WTC11 (cell line): ENCODE measurements at regions not wholly inside any gene's neighbourhood (a gene's known extent, or its start where the extent isn't known, plus 50 kb on each side); places are given as distances from the start of the nearest gene placed in this dataset.

Source experiments
- ATAC-seq: fragments of 200-7000 bp; cut with Tn5 transposase; 2 replicates; pipeline ENCODE4 v1.10.0; 2021; ENCODE audit warnings: mild to moderate bottlenecking, moderate library complexity
- CTCF ChIA-PET: fragments of 300-600 bp; sonication (Branson Sonifier 250); formaldehyde crosslinking; loops from one replicate; lab custom pipeline; 2021; ENCODE audit warnings: antibody characterized with exemption; lab: Charles Lee
- POLR2A ChIA-PET: fragments of 350-600 bp; sonication (Branson Sonifier 250); formaldehyde crosslinking; loops from one replicate; lab custom pipeline; 2021; ENCODE audit warnings: antibody characterized with exemption; lab: Charles Lee
- DNase-seq: peaks from one replicate; pipeline ENCODE4 v3.0.0; 2021; ENCODE audit warnings: low spot score
- H3K27ac Mint-ChIP-seq: 2 replicates; pipeline ENCODE4 v1.8.0; 2021; ENCODE audit warnings: mixed read lengths
- H3K27me3 Mint-ChIP-seq: 2 replicates; pipeline ENCODE4 v1.8.0; 2021; ENCODE audit warnings: low read depth, mild to moderate bottlenecking, moderate library complexity, mixed read lengths
- H3K36me3 Mint-ChIP-seq: 2 replicates; pipeline ENCODE4 v1.8.0; 2021; ENCODE audit warnings: mixed read lengths
- H3K4me1 Mint-ChIP-seq: 2 replicates; pipeline ENCODE4 v1.8.0; 2022; ENCODE audit warnings: mixed read lengths
- H3K4me3 Mint-ChIP-seq: 2 replicates; pipeline ENCODE4 v1.8.0; 2021; ENCODE audit warnings: mild to moderate bottlenecking, moderate library complexity, mixed read lengths
- H3K9me3 Mint-ChIP-seq: 2 replicates; pipeline ENCODE4 v1.8.0; 2021; ENCODE audit warnings: mixed read lengths
- CBFB ChIP-seq: sonication (generic); formaldehyde crosslinking; IDR thresholded peaks from 2 replicates; pipeline ENCODE4 v1.8.1; 2022; ENCODE audit warnings: mild to moderate bottlenecking, low read depth, missing genetic modification reagents
- EMX1 ChIP-seq: fragments of 250-450 bp; sonication (Bioruptor Pico); IDR thresholded peaks from 2 replicates; pipeline ENCODE4 v1.8.0; 2021; ENCODE audit warnings: mild to moderate bottlenecking
- KAT7 ChIP-seq: sonication (generic); formaldehyde crosslinking; IDR thresholded peaks from 2 replicates; pipeline ENCODE4 v1.8.1; 2023; ENCODE audit warnings: missing genetic modification reagents, mild to moderate bottlenecking, borderline replicate concordance
- MYBL2 ChIP-seq: sonication (generic); formaldehyde crosslinking; IDR thresholded peaks from 2 replicates; pipeline ENCODE4 v1.8.1; 2023; ENCODE audit warnings: mild to moderate bottlenecking, moderate library complexity, missing genetic modification reagents
- NFE2L1 ChIP-seq: sonication (generic); formaldehyde crosslinking; IDR thresholded peaks from 2 replicates; pipeline ENCODE4 v1.8.1; 2023; ENCODE audit warnings: missing genetic modification reagents
- OVOL2 ChIP-seq: fragments of 250-450 bp; sonication (Bioruptor Pico); IDR thresholded peaks from 2 replicates; pipeline ENCODE4 v1.9.0; 2021; ENCODE audit warnings: mild to moderate bottlenecking, borderline replicate concordance
- RELA ChIP-seq: sonication (generic); formaldehyde crosslinking; IDR thresholded peaks from 2 replicates; pipeline ENCODE4 v1.8.1; 2022; ENCODE audit warnings: missing genetic modification reagents, mild to moderate bottlenecking, borderline replicate concordance
- RORB ChIP-seq: fragments of 250-450 bp; sonication (Bioruptor Pico); IDR thresholded peaks from 2 replicates; pipeline ENCODE4 v1.9.0; 2021; ENCODE audit warnings: mild to moderate bottlenecking
- TF ChIP-seq, protein P1 (sequence below): fragments of 250-450 bp; sonication (Bioruptor Pico); IDR thresholded peaks from 2 replicates; pipeline ENCODE4 v1.9.0; 2021; ENCODE audit warnings: mild to moderate bottlenecking, borderline replicate concordance
- TF ChIP-seq, protein P2 (sequence below): sonication (generic); formaldehyde crosslinking; IDR thresholded peaks from 2 replicates; pipeline ENCODE4 v1.8.0; 2023; ENCODE audit warnings: missing genetic modification reagents
- TF ChIP-seq, protein P3 (sequence below): sonication (generic); formaldehyde crosslinking; IDR thresholded peaks from 2 replicates; pipeline ENCODE4 v1.8.1; 2022; ENCODE audit warnings: mild to moderate bottlenecking, missing genetic modification reagents, moderate library complexity, borderline replicate concordance
- TF ChIP-seq, protein P4 (sequence below): fragments of 250-450 bp; sonication (Bioruptor Pico); IDR thresholded peaks from 2 replicates; pipeline ENCODE4 v1.8.0; 2021; ENCODE audit warnings: mild to moderate bottlenecking
- TF ChIP-seq, protein P5 (sequence below): sonication (generic); formaldehyde crosslinking; conservative IDR thresholded peaks from 2 replicates; pipeline ENCODE4 v1.8.1; 2022; ENCODE audit warnings: mild to moderate bottlenecking, missing genetic modification reagents
- TF ChIP-seq, protein P6 (sequence below): sonication (generic); formaldehyde crosslinking; IDR thresholded peaks from 2 replicates; pipeline ENCODE4 v1.8.1; 2023; ENCODE audit warnings: mild to moderate bottlenecking, missing genetic modification reagents
- TF ChIP-seq, protein P7 (sequence below): sonication (generic); formaldehyde crosslinking; IDR thresholded peaks from 2 replicates; pipeline ENCODE4 v1.8.0; 2023; ENCODE audit warnings: mild to moderate bottlenecking, missing genetic modification reagents
- TF ChIP-seq, protein P8 (sequence below): sonication (generic); formaldehyde crosslinking; IDR thresholded peaks from 2 replicates; pipeline ENCODE4 v1.8.0; 2022; ENCODE audit warnings: mild to moderate bottlenecking, missing genetic modification reagents
- TF ChIP-seq, protein P9 (sequence below): sonication (generic); formaldehyde crosslinking; IDR thresholded peaks from 2 replicates; pipeline ENCODE4 v1.8.1; 2022; ENCODE audit warnings: mild to moderate bottlenecking, moderate library complexity, missing genetic modification reagents
- TF ChIP-seq, protein P10 (sequence below): fragments of 250-450 bp; sonication (Bioruptor Pico); IDR thresholded peaks from 2 replicates; pipeline ENCODE4 v1.9.0; 2021; ENCODE audit warnings: mild to moderate bottlenecking

DNA sequence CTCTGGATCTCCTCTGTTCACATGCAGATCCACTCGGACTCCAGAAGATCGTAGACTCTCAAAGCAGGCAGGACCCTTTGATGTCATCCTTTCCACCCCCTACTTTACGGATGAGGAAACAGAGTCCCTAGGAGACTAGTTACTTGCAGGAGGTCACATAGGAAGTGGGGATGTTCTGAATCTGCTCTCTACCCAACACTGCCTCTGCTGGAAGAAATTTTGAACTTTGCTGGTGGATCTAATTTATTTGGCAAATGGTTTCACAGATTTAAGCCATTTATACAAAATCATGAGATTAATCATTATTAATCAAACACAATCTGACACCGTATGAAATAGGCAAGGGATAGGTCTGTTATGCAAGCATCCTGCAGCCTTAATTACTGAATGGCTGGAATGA lies 55.0 kb upstream of the USP47 start (continued):
- TF ChIP-seq, protein P1, sequence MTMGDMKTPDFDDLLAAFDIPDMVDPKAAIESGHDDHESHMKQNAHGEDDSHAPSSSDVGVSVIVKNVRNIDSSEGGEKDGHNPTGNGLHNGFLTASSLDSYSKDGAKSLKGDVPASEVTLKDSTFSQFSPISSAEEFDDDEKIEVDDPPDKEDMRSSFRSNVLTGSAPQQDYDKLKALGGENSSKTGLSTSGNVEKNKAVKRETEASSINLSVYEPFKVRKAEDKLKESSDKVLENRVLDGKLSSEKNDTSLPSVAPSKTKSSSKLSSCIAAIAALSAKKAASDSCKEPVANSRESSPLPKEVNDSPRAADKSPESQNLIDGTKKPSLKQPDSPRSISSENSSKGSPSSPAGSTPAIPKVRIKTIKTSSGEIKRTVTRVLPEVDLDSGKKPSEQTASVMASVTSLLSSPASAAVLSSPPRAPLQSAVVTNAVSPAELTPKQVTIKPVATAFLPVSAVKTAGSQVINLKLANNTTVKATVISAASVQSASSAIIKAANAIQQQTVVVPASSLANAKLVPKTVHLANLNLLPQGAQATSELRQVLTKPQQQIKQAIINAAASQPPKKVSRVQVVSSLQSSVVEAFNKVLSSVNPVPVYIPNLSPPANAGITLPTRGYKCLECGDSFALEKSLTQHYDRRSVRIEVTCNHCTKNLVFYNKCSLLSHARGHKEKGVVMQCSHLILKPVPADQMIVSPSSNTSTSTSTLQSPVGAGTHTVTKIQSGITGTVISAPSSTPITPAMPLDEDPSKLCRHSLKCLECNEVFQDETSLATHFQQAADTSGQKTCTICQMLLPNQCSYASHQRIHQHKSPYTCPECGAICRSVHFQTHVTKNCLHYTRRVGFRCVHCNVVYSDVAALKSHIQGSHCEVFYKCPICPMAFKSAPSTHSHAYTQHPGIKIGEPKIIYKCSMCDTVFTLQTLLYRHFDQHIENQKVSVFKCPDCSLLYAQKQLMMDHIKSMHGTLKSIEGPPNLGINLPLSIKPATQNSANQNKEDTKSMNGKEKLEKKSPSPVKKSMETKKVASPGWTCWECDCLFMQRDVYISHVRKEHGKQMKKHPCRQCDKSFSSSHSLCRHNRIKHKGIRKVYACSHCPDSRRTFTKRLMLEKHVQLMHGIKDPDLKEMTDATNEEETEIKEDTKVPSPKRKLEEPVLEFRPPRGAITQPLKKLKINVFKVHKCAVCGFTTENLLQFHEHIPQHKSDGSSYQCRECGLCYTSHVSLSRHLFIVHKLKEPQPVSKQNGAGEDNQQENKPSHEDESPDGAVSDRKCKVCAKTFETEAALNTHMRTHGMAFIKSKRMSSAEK (CRISPR knock-in tag), result no peak
- TF ChIP-seq, protein P2, sequence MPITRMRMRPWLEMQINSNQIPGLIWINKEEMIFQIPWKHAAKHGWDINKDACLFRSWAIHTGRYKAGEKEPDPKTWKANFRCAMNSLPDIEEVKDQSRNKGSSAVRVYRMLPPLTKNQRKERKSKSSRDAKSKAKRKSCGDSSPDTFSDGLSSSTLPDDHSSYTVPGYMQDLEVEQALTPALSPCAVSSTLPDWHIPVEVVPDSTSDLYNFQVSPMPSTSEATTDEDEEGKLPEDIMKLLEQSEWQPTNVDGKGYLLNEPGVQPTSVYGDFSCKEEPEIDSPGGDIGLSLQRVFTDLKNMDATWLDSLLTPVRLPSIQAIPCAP (CRISPR knock-in tag), result no peak
- TF ChIP-seq CBFB (no peak), NFE2L1 (CRISPR knock-in tag) (no peak)
- TF ChIP-seq, protein P3, sequence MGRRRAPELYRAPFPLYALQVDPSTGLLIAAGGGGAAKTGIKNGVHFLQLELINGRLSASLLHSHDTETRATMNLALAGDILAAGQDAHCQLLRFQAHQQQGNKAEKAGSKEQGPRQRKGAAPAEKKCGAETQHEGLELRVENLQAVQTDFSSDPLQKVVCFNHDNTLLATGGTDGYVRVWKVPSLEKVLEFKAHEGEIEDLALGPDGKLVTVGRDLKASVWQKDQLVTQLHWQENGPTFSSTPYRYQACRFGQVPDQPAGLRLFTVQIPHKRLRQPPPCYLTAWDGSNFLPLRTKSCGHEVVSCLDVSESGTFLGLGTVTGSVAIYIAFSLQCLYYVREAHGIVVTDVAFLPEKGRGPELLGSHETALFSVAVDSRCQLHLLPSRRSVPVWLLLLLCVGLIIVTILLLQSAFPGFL (CRISPR knock-in tag), result no peak
- TF ChIP-seq, protein P4, sequence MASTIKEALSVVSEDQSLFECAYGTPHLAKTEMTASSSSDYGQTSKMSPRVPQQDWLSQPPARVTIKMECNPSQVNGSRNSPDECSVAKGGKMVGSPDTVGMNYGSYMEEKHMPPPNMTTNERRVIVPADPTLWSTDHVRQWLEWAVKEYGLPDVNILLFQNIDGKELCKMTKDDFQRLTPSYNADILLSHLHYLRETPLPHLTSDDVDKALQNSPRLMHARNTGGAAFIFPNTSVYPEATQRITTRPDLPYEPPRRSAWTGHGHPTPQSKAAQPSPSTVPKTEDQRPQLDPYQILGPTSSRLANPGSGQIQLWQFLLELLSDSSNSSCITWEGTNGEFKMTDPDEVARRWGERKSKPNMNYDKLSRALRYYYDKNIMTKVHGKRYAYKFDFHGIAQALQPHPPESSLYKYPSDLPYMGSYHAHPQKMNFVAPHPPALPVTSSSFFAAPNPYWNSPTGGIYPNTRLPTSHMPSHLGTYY (CRISPR knock-in tag), result no peak
- TF ChIP-seq, protein P5, sequence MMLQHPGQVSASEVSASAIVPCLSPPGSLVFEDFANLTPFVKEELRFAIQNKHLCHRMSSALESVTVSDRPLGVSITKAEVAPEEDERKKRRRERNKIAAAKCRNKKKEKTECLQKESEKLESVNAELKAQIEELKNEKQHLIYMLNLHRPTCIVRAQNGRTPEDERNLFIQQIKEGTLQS (CRISPR knock-in tag), result no peak
- TF ChIP-seq, protein P6, sequence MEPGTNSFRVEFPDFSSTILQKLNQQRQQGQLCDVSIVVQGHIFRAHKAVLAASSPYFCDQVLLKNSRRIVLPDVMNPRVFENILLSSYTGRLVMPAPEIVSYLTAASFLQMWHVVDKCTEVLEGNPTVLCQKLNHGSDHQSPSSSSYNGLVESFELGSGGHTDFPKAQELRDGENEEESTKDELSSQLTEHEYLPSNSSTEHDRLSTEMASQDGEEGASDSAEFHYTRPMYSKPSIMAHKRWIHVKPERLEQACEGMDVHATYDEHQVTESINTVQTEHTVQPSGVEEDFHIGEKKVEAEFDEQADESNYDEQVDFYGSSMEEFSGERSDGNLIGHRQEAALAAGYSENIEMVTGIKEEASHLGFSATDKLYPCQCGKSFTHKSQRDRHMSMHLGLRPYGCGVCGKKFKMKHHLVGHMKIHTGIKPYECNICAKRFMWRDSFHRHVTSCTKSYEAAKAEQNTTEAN, result no peak
- TF ChIP-seq, protein P7, sequence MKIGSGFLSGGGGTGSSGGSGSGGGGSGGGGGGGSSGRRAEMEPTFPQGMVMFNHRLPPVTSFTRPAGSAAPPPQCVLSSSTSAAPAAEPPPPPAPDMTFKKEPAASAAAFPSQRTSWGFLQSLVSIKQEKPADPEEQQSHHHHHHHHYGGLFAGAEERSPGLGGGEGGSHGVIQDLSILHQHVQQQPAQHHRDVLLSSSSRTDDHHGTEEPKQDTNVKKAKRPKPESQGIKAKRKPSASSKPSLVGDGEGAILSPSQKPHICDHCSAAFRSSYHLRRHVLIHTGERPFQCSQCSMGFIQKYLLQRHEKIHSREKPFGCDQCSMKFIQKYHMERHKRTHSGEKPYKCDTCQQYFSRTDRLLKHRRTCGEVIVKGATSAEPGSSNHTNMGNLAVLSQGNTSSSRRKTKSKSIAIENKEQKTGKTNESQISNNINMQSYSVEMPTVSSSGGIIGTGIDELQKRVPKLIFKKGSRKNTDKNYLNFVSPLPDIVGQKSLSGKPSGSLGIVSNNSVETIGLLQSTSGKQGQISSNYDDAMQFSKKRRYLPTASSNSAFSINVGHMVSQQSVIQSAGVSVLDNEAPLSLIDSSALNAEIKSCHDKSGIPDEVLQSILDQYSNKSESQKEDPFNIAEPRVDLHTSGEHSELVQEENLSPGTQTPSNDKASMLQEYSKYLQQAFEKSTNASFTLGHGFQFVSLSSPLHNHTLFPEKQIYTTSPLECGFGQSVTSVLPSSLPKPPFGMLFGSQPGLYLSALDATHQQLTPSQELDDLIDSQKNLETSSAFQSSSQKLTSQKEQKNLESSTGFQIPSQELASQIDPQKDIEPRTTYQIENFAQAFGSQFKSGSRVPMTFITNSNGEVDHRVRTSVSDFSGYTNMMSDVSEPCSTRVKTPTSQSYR (CRISPR knock-in tag), result no peak

DNA sequence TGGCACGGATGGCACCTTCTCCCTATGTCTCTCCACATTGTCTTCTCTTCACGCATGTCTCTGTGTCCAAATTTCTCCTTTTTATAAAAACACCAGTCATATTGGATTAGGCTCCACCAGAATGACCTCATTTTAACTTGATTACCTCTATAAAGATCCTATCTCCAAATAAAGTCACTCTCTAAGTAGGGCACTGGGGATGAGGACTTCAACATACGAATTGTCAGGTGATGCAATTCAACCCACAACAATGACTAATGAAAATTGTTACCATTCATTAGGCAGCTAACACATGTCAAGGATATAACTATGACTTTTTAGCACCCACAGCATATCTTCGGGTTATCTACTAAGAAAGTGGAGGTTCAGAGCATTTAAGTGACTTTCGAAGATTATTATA lies 55.5 kb upstream of the USP47 start:
- peaks cover 4% of the 10 kb centered on the region; the same call in 1 of the 2 replicates for H3K36me3 Mint-ChIP-seq
- DNase-seq (no peak), ATAC-seq (no peak)
- CTCF ChIA-PET, result interaction anchor here (1.1 to 3.5 kb wide), 2 partner anchors 758 to 852 kb away, joined by 3 to 39 read pairs; no protein-coding TSS in a partner anchor
- no peak overlapping the region for H3K4me3 Mint-ChIP-seq
- POLR2A ChIA-PET, result no interaction called here
- H3K9me3 Mint-ChIP-seq, result peaks cover 20% of the 10 kb centered on the region
- peaks cover 17% of the 10 kb centered on the region for H3K4me1 Mint-ChIP-seq
- H3K27ac Mint-ChIP-seq, result no peak overlapping the region
- no peaks in the 10 kb centered on the region for H3K27me3 Mint-ChIP-seq
- no peak for TF ChIP-seq EMX1 (CRISPR knock-in tag)
- TF ChIP-seq OVOL2 (CRISPR knock-in tag), result no peak
- TF ChIP-seq, protein P8, sequence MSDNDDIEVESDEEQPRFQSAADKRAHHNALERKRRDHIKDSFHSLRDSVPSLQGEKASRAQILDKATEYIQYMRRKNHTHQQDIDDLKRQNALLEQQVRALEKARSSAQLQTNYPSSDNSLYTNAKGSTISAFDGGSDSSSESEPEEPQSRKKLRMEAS (CRISPR knock-in tag), result no peak
- TF ChIP-seq, protein P9, sequence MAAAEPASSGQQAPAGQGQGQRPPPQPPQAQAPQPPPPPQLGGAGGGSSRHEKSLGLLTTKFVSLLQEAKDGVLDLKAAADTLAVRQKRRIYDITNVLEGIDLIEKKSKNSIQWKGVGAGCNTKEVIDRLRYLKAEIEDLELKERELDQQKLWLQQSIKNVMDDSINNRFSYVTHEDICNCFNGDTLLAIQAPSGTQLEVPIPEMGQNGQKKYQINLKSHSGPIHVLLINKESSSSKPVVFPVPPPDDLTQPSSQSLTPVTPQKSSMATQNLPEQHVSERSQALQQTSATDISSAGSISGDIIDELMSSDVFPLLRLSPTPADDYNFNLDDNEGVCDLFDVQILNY, result no peak
- TF ChIP-seq, protein P10, sequence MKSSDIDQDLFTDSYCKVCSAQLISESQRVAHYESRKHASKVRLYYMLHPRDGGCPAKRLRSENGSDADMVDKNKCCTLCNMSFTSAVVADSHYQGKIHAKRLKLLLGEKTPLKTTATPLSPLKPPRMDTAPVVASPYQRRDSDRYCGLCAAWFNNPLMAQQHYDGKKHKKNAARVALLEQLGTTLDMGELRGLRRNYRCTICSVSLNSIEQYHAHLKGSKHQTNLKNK (CRISPR knock-in tag), result no peak
- no peak for TF ChIP-seq RELA (CRISPR knock-in tag)
- TF ChIP-seq, protein P7 (CRISPR knock-in tag), result no peak
- no peak for TF ChIP-seq KAT7 (CRISPR knock-in tag)
- TF ChIP-seq MYBL2 (CRISPR knock-in tag), result no peak
- TF ChIP-seq RORB (CRISPR knock-in tag), result no peak
